IMR-90 (cell line): ENCODE measurements at regions not wholly inside any gene's neighbourhood (a gene's known extent, or its start where the extent isn't known, plus 50 kb on each side); places are given as distances from the start of the nearest gene placed in this dataset.

Experiments used
- ATAC-seq: fragments of 200-7000 bp; cut with Tn5 transposase; 2 replicates; pipeline ENCODE4 v1.9.1; 2020; ENCODE audit warnings: low read depth, mild to moderate bottlenecking, moderate library complexity
- BruUV-seq: library from RNA; stranded (reverse); fragments of 400-500 nt; replicated peaks from 2 replicates; lab custom pipeline; 2021; lab: Mats Ljungman, UMichigan
- CTCF ChIA-PET: fragments of 300-600 bp; formaldehyde crosslinking; extraction: SDS; loops from one replicate; lab custom pipeline; 2021; ENCODE audit warnings: antibody characterized with exemption; lab: Yijun Ruan, JAX
- POLR2A ChIA-PET: fragments of 300-600 bp; sonication (Branson Sonifier 250); formaldehyde crosslinking; loops from one replicate; lab custom pipeline; 2022; ENCODE audit warnings: antibody characterized with exemption; ENCODE audit not compliant: unreplicated experiment; lab: Charles Lee
- DNase-seq: peaks from one replicate; pipeline ENCODE4 v3.0.0; 2013
- H2AFZ ChIP-seq: replicated peaks from 2 replicates; pipeline ENCODE3; 2013; ENCODE audit warnings: low read length, mild to moderate bottlenecking; ENCODE audit not compliant: poor library complexity
- H2AK5ac ChIP-seq: 2 replicates; pipeline ENCODE4 v1.6.1; 2013; ENCODE audit warnings: low read depth, low read length, inconsistent platforms
- H2AK9ac ChIP-seq: replicated peaks from 2 replicates; pipeline ENCODE3; 2013; ENCODE audit warnings: mild to moderate bottlenecking, low read depth, low read length, moderate library complexity; ENCODE audit not compliant: poor library complexity
- H2BK120ac ChIP-seq: 2 replicates; pipeline ENCODE4 v1.6.1; 2013; ENCODE audit warnings: low read depth, low read length, inconsistent platforms
- H2BK15ac ChIP-seq: 3 replicates; pipeline ENCODE4 v1.6.1; 2013; ENCODE audit warnings: low read depth, low read length, inconsistent platforms
- H2BK20ac ChIP-seq: 2 replicates; pipeline ENCODE4 v1.6.1; 2013; ENCODE audit warnings: low read depth, mild to moderate bottlenecking, inconsistent platforms, low read length, moderate library complexity
- H2BK5ac ChIP-seq: 2 replicates; pipeline ENCODE4 v1.6.1; 2013; ENCODE audit warnings: mild to moderate bottlenecking, low read depth, low read length, inconsistent platforms; ENCODE audit not compliant: poor library complexity, severe bottlenecking
- H3K14ac ChIP-seq: replicated peaks from 2 replicates; pipeline ENCODE4 v1.6.1; 2013; ENCODE audit warnings: low read depth, low read length, inconsistent platforms
- H3K18ac ChIP-seq: 2 replicates; pipeline ENCODE4 v1.6.1; 2013; ENCODE audit warnings: low read depth, low read length, control low read depth
- H3K23ac ChIP-seq: 2 replicates; pipeline ENCODE4 v1.6.1; 2013; ENCODE audit warnings: low read depth, low read length, inconsistent platforms
- H3K27ac ChIP-seq: 2 replicates; pipeline ENCODE4 v1.5.1; 2013; ENCODE audit warnings: mild to moderate bottlenecking, control low read depth, low read length; ENCODE audit not compliant: insufficient read depth
- H3K27me3 ChIP-seq: 2 replicates; pipeline ENCODE4 v1.6.1; 2013; ENCODE audit warnings: low read length; ENCODE audit not compliant: control insufficient read depth, insufficient read depth
- H3K36me3 ChIP-seq: 2 replicates; pipeline ENCODE4 v1.6.1; 2013; ENCODE audit warnings: low read length, mixed read lengths; ENCODE audit not compliant: control insufficient read depth, insufficient read depth
- H3K4ac ChIP-seq: 2 replicates; pipeline ENCODE4 v1.6.1; 2013; ENCODE audit warnings: low read depth, low read length, inconsistent platforms
- H3K4me1 ChIP-seq: 2 replicates; pipeline ENCODE4 v1.6.1; 2013; ENCODE audit warnings: low read length, mixed read lengths; ENCODE audit not compliant: control insufficient read depth, insufficient read depth
- H3K4me2 ChIP-seq: 2 replicates; pipeline ENCODE4 v1.6.1; 2013; ENCODE audit warnings: low read depth, mild to moderate bottlenecking, control low read depth, low read length, moderate library complexity
- H3K4me3 ChIP-seq: 2 replicates; pipeline ENCODE4 v1.5.1; 2013; ENCODE audit warnings: low read depth, mild to moderate bottlenecking, control low read depth, low read length, moderate library complexity; ENCODE audit not compliant: insufficient read depth
- H3K56ac ChIP-seq: 2 replicates; pipeline ENCODE4 v1.6.1; 2013; ENCODE audit warnings: low read length, inconsistent platforms; ENCODE audit not compliant: insufficient read depth; ENCODE audit errors: extremely low read depth
- H3K79me1 ChIP-seq, 2 experiments: 2 replicates each; pipeline ENCODE4 v1.6.1; 2013; ENCODE audit warnings: low read length in 2 of 2, inconsistent platforms in 1 of 2, low read depth in 1 of 2
- H3K9ac ChIP-seq: 2 replicates; pipeline ENCODE4 v1.6.1; 2013; ENCODE audit warnings: low read depth, low read length, control low read depth
- H3K9me1 ChIP-seq: 2 replicates; pipeline ENCODE4 v1.6.1; 2013; ENCODE audit warnings: low read length, inconsistent platforms; ENCODE audit not compliant: insufficient read depth
- H3K9me3 ChIP-seq: 2 replicates; pipeline ENCODE4 v1.6.1; 2013; ENCODE audit warnings: low read length; ENCODE audit not compliant: control insufficient read depth, insufficient read depth
- H4K20me1 ChIP-seq: 2 replicates; pipeline ENCODE4 v1.6.1; 2013; ENCODE audit warnings: low read length, inconsistent platforms; ENCODE audit not compliant: insufficient read depth
- H4K5ac ChIP-seq: 2 replicates; pipeline ENCODE4 v1.6.1; 2013; ENCODE audit warnings: mild to moderate bottlenecking, low read depth, low read length, control low read depth
- H4K8ac ChIP-seq, 2 experiments: 2 replicates each; pipeline ENCODE4 v1.6.1; 2013; ENCODE audit warnings: low read depth in 2 of 2, low read length in 2 of 2, control low read depth in 1 of 2, inconsistent platforms in 1 of 2
- H4K91ac ChIP-seq: 2 replicates; pipeline ENCODE4 v1.6.1; 2013; ENCODE audit warnings: low read depth, low read length, inconsistent platforms; ENCODE audit not compliant: insufficient read depth
- BHLHE40 ChIP-seq: fragments of 150-350 bp; IDR thresholded peaks from 2 replicates; pipeline ENCODE4 v1.6.1; 2016; ENCODE audit warnings: mild to moderate bottlenecking, low read depth, low read length
- CEBPB ChIP-seq: IDR thresholded peaks from 2 replicates; pipeline ENCODE4 v1.6.1; 2012; ENCODE audit warnings: low read depth, low read length, improper control_type of control experiment
- CHD1 ChIP-seq: IDR thresholded peaks from 2 replicates; pipeline ENCODE4 v1.6.1; 2012; ENCODE audit warnings: low read depth, low read length, improper control_type of control experiment
- MAFK ChIP-seq: IDR thresholded peaks from 2 replicates; pipeline ENCODE4 v1.6.1; 2012; ENCODE audit warnings: low read depth, low read length, improper control_type of control experiment
- MAZ ChIP-seq: IDR thresholded peaks from 2 replicates; pipeline ENCODE4 v1.6.1; 2012; ENCODE audit warnings: low read depth, mild to moderate bottlenecking, low read length, improper control_type of control experiment, moderate library complexity, borderline replicate concordance
- NFE2L2 ChIP-seq: fragments of 150-350 bp; IDR thresholded peaks from 2 replicates; pipeline ENCODE4 v1.6.1; 2016; ENCODE audit warnings: low read depth, mild to moderate bottlenecking, low read length
- POLR2A ChIP-seq: IDR thresholded peaks from 2 replicates; pipeline ENCODE4 v1.6.1; 2012; ENCODE audit warnings: mild to moderate bottlenecking, low read depth, low read length
- RCOR1 ChIP-seq: IDR thresholded peaks from 2 replicates; pipeline ENCODE4 v1.6.1; 2012; ENCODE audit warnings: mild to moderate bottlenecking, low read length, improper control_type of control experiment; ENCODE audit not compliant: insufficient replicate concordance
- RFX5 ChIP-seq: IDR thresholded peaks from 2 replicates; pipeline ENCODE4 v1.8.0; 2012; ENCODE audit warnings: low read depth, mild to moderate bottlenecking, low read length, moderate library complexity
- SMC3 ChIP-seq: fragments of 150-350 bp; IDR thresholded peaks from 2 replicates; pipeline ENCODE4 v1.6.1; 2016; ENCODE audit warnings: low read depth, mild to moderate bottlenecking, antibody characterized with exemption, low read length, moderate library complexity
- WGBS, 2 experiments: methylation state at CpG; one replicate each; pipeline versions ENCODE4 v1.1.5 to v1.1.7; 2013; ENCODE audit warnings: missing lambda C conversion rate in 2 of 2; ENCODE audit not compliant: insufficient read length in 1 of 2; ENCODE audit errors: extremely low coverage in 2 of 2; 5-methylcytosine and 5-hydroxymethylcytosine counted together
- dilution Hi-C: fragments of 300-500 bp; cut with HindIII; formaldehyde crosslinking; loops from one replicate; pipeline ENCODE4 v1.14.3; 2018; ENCODE audit warnings: low sequenced_read_pairs; ENCODE audit not compliant: unreplicated experiment
- in situ Hi-C: fragments of 300-500 bp; cut with MboI; formaldehyde crosslinking; loops from 3 replicates; pipeline ENCODE4 v1.14.3; 2019; ENCODE audit warnings: low sequenced_read_pairs, inconsistent platforms, mixed read lengths
- intact Hi-C: fragments of 100-400 bp; cut with micrococcal nuclease; formaldehyde crosslinking; loops from 2 replicates; pipeline ENCODE4 v1.10.0; 2022
- TF ChIP-seq, protein P1 (sequence below): conservative IDR thresholded peaks from 2 replicates; pipeline ENCODE4 v1.5.1; 2012; ENCODE audit warnings: mild to moderate bottlenecking, low read depth, low read length, improper control_type of control experiment
- TF ChIP-seq, protein P2 (sequence below): fragments of 150-350 bp; IDR thresholded peaks from 2 replicates; pipeline ENCODE4 v1.6.1; 2016; ENCODE audit warnings: low read depth, mild to moderate bottlenecking, low read length, moderate library complexity, borderline replicate concordance
- TF ChIP-seq, protein P3 (sequence below): fragments of 150-350 bp; IDR thresholded peaks from 2 replicates; pipeline ENCODE4 v1.6.1; 2017; ENCODE audit warnings: mild to moderate bottlenecking, antibody characterized with exemption, low read length, low read depth

DNA sequence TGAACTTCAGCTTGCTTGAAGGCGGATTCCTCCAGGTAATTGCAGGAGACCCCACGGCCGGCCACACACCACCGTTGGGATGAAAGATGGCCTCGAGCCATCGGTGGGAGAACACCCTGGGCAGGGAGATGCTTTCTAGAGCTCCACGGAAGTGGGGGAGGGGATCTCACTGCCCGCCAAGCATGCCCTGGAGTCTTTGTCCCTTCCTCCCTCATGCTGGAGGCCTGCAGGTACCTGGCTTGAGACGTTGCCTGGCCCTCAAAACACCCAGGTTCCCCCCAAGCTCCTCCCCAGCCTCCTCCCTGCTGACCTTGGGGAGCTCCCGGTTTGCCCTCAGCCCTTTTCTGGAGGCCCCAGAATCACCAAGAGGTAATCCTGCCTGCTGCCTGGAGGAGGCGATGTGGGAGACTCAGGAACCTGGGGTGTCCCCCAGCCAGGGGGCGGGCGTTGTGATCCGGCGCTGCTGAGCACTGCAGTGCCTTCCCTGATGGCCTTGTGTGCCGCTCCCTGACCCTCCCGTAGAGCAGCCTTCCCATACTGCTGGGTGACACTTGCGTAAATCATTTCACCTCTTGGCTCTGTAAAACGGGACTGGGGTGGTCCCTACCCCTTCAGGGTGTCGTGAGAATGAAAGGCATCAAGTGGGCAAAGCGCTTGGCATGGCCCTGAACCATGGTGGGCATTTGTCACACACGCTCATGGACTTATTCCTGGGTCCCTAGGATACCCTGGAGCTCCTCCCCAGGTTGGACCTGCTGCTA is 91.4 kb downstream of the CEBPB start:
- POLR2A ChIA-PET = no interaction called here
- no TSS peak for BruUV-seq
- CTCF ChIA-PET = interaction anchor here (0.5 to 0.6 kb wide), 3 partner anchors 26 to 59 kb away, joined by 3 read pairs; no protein-coding TSS in a partner anchor
- H3K23ac ChIP-seq = no peak overlapping the region; the same call in 1 of the 2 replicates
- H2BK5ac ChIP-seq = no peak overlapping the region
- H3K4me3 ChIP-seq = no peak overlapping the region
- H4K20me1 ChIP-seq = no peaks in the 10 kb centered on the region
- H3K18ac ChIP-seq = no peak overlapping the region
- no peak for DNase-seq
- peaks cover 35% of the 10 kb centered on the region for H3K9me1 ChIP-seq
- peak overlapping the region; percentile 99; the same call in 1 of the 2 replicates for H4K91ac ChIP-seq
- H2AFZ ChIP-seq = no peak overlapping the region
- peak overlapping the region; percentile 98 for H2AK5ac ChIP-seq
- no peaks in the 10 kb centered on the region for H3K36me3 ChIP-seq
- H3K56ac ChIP-seq = no peak overlapping the region
- H2BK15ac ChIP-seq = peak overlapping the region; percentile 88; the same call in 2 of the 3 replicates
- no peak for ATAC-seq
- H3K9me3 ChIP-seq = no peaks in the 10 kb centered on the region
- no peaks in the 10 kb centered on the region for H3K27me3 ChIP-seq
- no peak for TF ChIP-seq MAZ
- TF ChIP-seq NFE2L2 = no peak
- TF ChIP-seq POLR2A = no peak
- TF ChIP-seq, protein P1, sequence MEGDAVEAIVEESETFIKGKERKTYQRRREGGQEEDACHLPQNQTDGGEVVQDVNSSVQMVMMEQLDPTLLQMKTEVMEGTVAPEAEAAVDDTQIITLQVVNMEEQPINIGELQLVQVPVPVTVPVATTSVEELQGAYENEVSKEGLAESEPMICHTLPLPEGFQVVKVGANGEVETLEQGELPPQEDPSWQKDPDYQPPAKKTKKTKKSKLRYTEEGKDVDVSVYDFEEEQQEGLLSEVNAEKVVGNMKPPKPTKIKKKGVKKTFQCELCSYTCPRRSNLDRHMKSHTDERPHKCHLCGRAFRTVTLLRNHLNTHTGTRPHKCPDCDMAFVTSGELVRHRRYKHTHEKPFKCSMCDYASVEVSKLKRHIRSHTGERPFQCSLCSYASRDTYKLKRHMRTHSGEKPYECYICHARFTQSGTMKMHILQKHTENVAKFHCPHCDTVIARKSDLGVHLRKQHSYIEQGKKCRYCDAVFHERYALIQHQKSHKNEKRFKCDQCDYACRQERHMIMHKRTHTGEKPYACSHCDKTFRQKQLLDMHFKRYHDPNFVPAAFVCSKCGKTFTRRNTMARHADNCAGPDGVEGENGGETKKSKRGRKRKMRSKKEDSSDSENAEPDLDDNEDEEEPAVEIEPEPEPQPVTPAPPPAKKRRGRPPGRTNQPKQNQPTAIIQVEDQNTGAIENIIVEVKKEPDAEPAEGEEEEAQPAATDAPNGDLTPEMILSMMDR = no peak
- TF ChIP-seq CHD1 = no peak
- no peak for TF ChIP-seq RCOR1
- no peak for TF ChIP-seq CEBPB
- no peak for TF ChIP-seq MAFK
- TF ChIP-seq, protein P2, sequence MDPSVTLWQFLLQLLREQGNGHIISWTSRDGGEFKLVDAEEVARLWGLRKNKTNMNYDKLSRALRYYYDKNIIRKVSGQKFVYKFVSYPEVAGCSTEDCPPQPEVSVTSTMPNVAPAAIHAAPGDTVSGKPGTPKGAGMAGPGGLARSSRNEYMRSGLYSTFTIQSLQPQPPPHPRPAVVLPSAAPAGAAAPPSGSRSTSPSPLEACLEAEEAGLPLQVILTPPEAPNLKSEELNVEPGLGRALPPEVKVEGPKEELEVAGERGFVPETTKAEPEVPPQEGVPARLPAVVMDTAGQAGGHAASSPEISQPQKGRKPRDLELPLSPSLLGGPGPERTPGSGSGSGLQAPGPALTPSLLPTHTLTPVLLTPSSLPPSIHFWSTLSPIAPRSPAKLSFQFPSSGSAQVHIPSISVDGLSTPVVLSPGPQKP = no peak
- TF ChIP-seq SMC3 = no peak
- no peak for TF ChIP-seq RFX5
- TF ChIP-seq BHLHE40 = no peak
- TF ChIP-seq, protein P3, sequence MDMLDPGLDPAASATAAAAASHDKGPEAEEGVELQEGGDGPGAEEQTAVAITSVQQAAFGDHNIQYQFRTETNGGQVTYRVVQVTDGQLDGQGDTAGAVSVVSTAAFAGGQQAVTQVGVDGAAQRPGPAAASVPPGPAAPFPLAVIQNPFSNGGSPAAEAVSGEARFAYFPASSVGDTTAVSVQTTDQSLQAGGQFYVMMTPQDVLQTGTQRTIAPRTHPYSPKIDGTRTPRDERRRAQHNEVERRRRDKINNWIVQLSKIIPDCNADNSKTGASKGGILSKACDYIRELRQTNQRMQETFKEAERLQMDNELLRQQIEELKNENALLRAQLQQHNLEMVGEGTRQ = no peak
- peak overlapping the region; percentile 99 for H2BK20ac ChIP-seq
- dilution Hi-C loops (no loop called here), in situ Hi-C loops (no loop called here), intact Hi-C loops (no loop called here)
- H2BK120ac ChIP-seq = peak overlapping the region; percentile 99; the same call in 1 of the 2 replicates
- H3K4me2 ChIP-seq = no peak overlapping the region
- no peak overlapping the region for H3K9ac ChIP-seq
- peak overlapping the region; percentile 97 for H3K4ac ChIP-seq
- 95% methylated on average over 4 of the region's 22 CpGs; no CpG with 5 or more reads in 1 of the 2 experiments for WGBS, 2 experiments
- no peak overlapping the region; the same call in 1 of the 2 replicates for H4K5ac ChIP-seq
- H3K4me1 ChIP-seq = peaks cover 34% of the 10 kb centered on the region
- no peak overlapping the region for H4K8ac ChIP-seq
- peaks cover 0 to 21% of the 10 kb centered on the region in 2 experiments; a peak in 2 of 4 replicates for H3K79me1 ChIP-seq
- no peak overlapping the region for H3K27ac ChIP-seq
- H2AK9ac ChIP-seq = no peak overlapping the region
- peak overlapping the region; percentile 15; the same call in 1 of the 2 replicates for H3K14ac ChIP-seq
